Right lobe of liver (tissue), 4 donors: ENCODE measurements at regions not wholly inside any gene's neighbourhood (a gene's known extent, or its start where the extent isn't known, plus 50 kb on each side); places are given as distances from the start of the nearest gene placed in this dataset.

Experiments used
- POLR2A ChIP-seq: fragments of 450-650 bp; IDR thresholded peaks from one replicate; pipeline ENCODE4 v1.6.1; 2017; ENCODE audit warnings: antibody characterized with exemption, mild to moderate bottlenecking
- TF ChIP-seq, protein P1 (sequence below), 4 donors: fragments of 200-600 bp in 3 of 4; fragments of 450-650 bp in 1 of 4; IDR thresholded peaks; one replicate each; pipeline versions ENCODE4 v1.5.1 to v1.8.0; 2016 to 2022; ENCODE audit warnings: antibody characterized with exemption in 4 of 4, mild to moderate bottlenecking in 2 of 4
- donor health status: DM: no; HTN: no; CAD: no.
- donor health status: DM: no; HTN: no; CAD: no.
- donor health status: DM: no; HTN: yes; CAD: no.

DNA sequence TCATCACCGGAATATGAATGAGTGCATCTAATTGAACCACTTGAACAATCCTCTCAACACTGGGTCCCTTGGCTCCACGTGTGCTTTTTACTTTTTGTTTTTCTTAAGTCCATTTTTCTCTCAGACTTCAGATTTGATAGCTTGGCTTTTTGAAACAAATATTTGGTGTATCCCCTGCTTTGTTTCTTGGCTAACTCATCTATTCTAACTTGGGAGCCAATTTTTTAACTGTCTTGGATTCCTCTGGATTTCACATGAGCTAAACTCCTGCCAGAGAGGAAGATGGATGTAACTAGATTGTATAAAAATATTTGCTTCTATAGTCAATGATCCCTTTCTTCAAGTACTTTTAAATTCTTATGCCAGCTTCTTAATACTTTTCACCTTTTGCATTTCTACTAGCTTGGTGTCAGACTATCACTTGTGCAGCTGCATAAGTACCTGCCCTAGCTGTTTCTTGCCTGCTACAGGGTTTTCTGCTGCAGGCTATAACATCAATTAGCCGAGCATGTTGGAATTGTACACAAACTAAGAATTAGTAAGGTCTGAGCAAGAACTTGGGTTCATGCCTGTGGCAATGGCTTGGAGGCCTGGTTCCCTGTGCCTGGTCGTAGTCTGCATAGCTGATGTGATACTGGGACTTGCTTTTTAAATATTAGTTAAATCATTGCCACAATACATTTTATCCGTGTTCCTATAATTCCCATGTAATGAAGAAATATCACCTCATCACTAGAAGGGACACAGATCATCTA, 281.5 kb downstream of the EN1 start:
- TF ChIP-seq, protein P1, sequence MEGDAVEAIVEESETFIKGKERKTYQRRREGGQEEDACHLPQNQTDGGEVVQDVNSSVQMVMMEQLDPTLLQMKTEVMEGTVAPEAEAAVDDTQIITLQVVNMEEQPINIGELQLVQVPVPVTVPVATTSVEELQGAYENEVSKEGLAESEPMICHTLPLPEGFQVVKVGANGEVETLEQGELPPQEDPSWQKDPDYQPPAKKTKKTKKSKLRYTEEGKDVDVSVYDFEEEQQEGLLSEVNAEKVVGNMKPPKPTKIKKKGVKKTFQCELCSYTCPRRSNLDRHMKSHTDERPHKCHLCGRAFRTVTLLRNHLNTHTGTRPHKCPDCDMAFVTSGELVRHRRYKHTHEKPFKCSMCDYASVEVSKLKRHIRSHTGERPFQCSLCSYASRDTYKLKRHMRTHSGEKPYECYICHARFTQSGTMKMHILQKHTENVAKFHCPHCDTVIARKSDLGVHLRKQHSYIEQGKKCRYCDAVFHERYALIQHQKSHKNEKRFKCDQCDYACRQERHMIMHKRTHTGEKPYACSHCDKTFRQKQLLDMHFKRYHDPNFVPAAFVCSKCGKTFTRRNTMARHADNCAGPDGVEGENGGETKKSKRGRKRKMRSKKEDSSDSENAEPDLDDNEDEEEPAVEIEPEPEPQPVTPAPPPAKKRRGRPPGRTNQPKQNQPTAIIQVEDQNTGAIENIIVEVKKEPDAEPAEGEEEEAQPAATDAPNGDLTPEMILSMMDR (IDR thresholded peaks at IDR 0.05): no peak
- no peak for TF ChIP-seq POLR2A
